ENCODE measurements at regions not wholly inside any gene's neighbourhood (a gene's known extent, or its start where the extent isn't known, plus 50 kb on each side); places are given as distances from the start of the nearest gene placed in this dataset.

DNA sequence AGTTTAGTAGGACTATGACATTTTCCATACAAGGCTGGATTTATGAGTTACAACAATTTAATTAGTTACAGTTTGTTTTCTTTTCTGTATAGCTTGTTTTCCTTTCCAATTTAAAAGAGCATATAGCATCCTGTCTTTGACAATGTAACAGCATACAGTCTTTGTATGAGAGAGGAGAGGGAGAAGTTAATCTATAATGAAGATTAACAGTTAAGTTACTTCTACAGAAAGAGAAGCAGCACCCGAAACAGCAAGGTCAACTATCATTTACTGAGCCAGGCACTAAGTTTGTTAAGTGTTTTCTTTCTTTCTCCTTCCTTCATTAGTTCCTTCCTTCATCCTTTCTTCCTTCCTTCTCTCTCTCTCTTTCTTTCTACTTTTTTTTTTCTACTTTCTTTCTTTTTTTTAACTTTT, 52.3 kb upstream of the RAB4A start:
- peaks cover 40% of the 10 kb centered on the region for H3K27me3 ChIP-seq (ENCODE audit: insufficient read depth, low read depth)
- H4K20me1 ChIP-seq (ENCODE audit: insufficient read depth) = no peaks in the 10 kb centered on the region
- no TSS peak for BruUV-seq (replicated peaks)
- no peaks in the 10 kb centered on the region for H3K36me3 ChIP-seq (ENCODE audit: low read depth)
- POLR2A ChIA-PET (ENCODE audit: unreplicated experiment) = no interaction called here
- no peak overlapping the region for H3K4me3 ChIP-seq
- TF ChIP-seq, protein P1, sequence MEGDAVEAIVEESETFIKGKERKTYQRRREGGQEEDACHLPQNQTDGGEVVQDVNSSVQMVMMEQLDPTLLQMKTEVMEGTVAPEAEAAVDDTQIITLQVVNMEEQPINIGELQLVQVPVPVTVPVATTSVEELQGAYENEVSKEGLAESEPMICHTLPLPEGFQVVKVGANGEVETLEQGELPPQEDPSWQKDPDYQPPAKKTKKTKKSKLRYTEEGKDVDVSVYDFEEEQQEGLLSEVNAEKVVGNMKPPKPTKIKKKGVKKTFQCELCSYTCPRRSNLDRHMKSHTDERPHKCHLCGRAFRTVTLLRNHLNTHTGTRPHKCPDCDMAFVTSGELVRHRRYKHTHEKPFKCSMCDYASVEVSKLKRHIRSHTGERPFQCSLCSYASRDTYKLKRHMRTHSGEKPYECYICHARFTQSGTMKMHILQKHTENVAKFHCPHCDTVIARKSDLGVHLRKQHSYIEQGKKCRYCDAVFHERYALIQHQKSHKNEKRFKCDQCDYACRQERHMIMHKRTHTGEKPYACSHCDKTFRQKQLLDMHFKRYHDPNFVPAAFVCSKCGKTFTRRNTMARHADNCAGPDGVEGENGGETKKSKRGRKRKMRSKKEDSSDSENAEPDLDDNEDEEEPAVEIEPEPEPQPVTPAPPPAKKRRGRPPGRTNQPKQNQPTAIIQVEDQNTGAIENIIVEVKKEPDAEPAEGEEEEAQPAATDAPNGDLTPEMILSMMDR (conservative IDR thresholded peaks at IDR 0.05) = no peak
- no peak for TF ChIP-seq EZH2 (IDR thresholded peaks at IDR 0.05; ENCODE audit: low read depth)
- H3K4me2 ChIP-seq = no peak overlapping the region
- no peaks in the 10 kb centered on the region for H3K79me2 ChIP-seq (ENCODE audit: low read depth)
- no peak overlapping the region for H2AFZ ChIP-seq
- no peaks in the 10 kb centered on the region for H3K9me2 ChIP-seq (ENCODE audit: insufficient read depth)
- peaks cover 16% of the 10 kb centered on the region for H3K4me1 ChIP-seq (replicated peaks; ENCODE audit: insufficient read depth)
- H3K9me3 ChIP-seq (ENCODE audit: insufficient read depth, low read depth) = peaks cover 7% of the 10 kb centered on the region; the same call in 1 of the 2 replicates
- H3F3A ChIP-seq (ENCODE audit: insufficient read depth, low read depth) = peaks cover 21% of the 10 kb centered on the region
- intact Hi-C loops (cut with micrococcal nuclease; ENCODE audit: unreplicated experiment) = no loop called here
- no peak overlapping the region for H3K27ac ChIP-seq
- CTCF ChIA-PET = no interaction called here
- DNase-seq = no peak

GRCh38 chr1:229220163-229220846, 50.6 kb upstream of the RAB4A start:
- CTCF ChIA-PET = no interaction called here
- H4K20me1 ChIP-seq (ENCODE audit: insufficient read depth) = no peaks in the 10 kb centered on the region; the same call in 1 of the 2 replicates
- peaks cover 22% of the 10 kb centered on the region for H3K4me1 ChIP-seq (replicated peaks; ENCODE audit: insufficient read depth)
- H3K4me2 ChIP-seq = peak overlapping the region; percentile 67; the same call in 1 of the 2 replicates
- POLR2A ChIA-PET (ENCODE audit: unreplicated experiment) = no interaction called here
- peaks cover 28% of the 10 kb centered on the region for H3F3A ChIP-seq (ENCODE audit: insufficient read depth, low read depth)
- peak overlapping the region; percentile 54; the same call in 1 of the 2 replicates for H3K27ac ChIP-seq
- peaks cover 7% of the 10 kb centered on the region; the same call in 1 of the 2 replicates for H3K9me3 ChIP-seq (ENCODE audit: insufficient read depth, low read depth)
- no peak overlapping the region for H3K4me3 ChIP-seq
- DNase-seq = no peak
- TF ChIP-seq EZH2 (IDR thresholded peaks at IDR 0.05; ENCODE audit: low read depth) = no peak
- TF ChIP-seq, protein P1 (conservative IDR thresholded peaks at IDR 0.05) = no peak
- no TSS peak for BruUV-seq (replicated peaks)
- intact Hi-C loops (cut with micrococcal nuclease; ENCODE audit: unreplicated experiment) = loop anchor here (10.0 kb wide), 4 partner anchors 386 to 1086 kb away; partner anchors contain the start of gene TRIM17
- no peaks in the 10 kb centered on the region for H3K36me3 ChIP-seq (ENCODE audit: low read depth)
- H3K27me3 ChIP-seq (ENCODE audit: insufficient read depth, low read depth) = peaks cover 42% of the 10 kb centered on the region
- no peaks in the 10 kb centered on the region for H3K9me2 ChIP-seq (ENCODE audit: insufficient read depth)
- no peak overlapping the region for H2AFZ ChIP-seq
- no peaks in the 10 kb centered on the region for H3K79me2 ChIP-seq (ENCODE audit: low read depth)

- Histone ChIP-seq H3K36me3 (ENCODE audit: low read depth) (no peaks in the 10 kb centered on the region), H4K20me1 (ENCODE audit: insufficient read depth) (no peaks in the 10 kb centered on the region; the same call in 1 of the 2 replicates), H2AFZ (no peak overlapping the region), H3K9me2 (ENCODE audit: insufficient read depth) (no peaks in the 10 kb centered on the region), H3K27ac (peak overlapping the region; percentile 54), H3F3A (ENCODE audit: insufficient read depth, low read depth) (peaks cover 28% of the 10 kb centered on the region), H3K4me3 (no peak overlapping the region), H3K4me2 (peak overlapping the region; percentile 67), H3K4me1 (replicated peaks; ENCODE audit: insufficient read depth) (peaks cover 26% of the 10 kb centered on the region), H3K9me3 (ENCODE audit: insufficient read depth, low read depth) (peaks cover 7% of the 10 kb centered on the region; the same call in 1 of the 2 replicates), H3K27me3 (ENCODE audit: insufficient read depth, low read depth) (peaks cover 36% of the 10 kb centered on the region), H3K79me2 (ENCODE audit: low read depth) (no peaks in the 10 kb centered on the region)
- ChIA-PET CTCF (no interaction called here), POLR2A (ENCODE audit: unreplicated experiment) (no interaction called here)
- intact Hi-C loops (cut with micrococcal nuclease; ENCODE audit: unreplicated experiment) = loop anchor here (1.0 to 10.0 kb wide), 5 partner anchors 8 to 1087 kb away; partner anchors contain the start of gene TRIM17
- DNase-seq = peak; percentile 47 to 92
- TF ChIP-seq EZH2 (IDR thresholded peaks at IDR 0.05; ENCODE audit: low read depth) = no peak
- TF ChIP-seq, protein P1 (conservative IDR thresholded peaks at IDR 0.05) = no peak
- BruUV-seq (replicated peaks) = no TSS peak
Measured at GRCh38 chr1:229221106-229222019, 49.5 kb upstream of the RAB4A start.

Data from PC-9 (cell line).